ENCODE measurements at regions not wholly inside any gene's neighbourhood (a gene's known extent, or its start where the extent isn't known, plus 50 kb on each side); places are given as distances from the start of the nearest gene placed in this dataset.

- no peak for DNase-seq (ENCODE audit: insufficient read length, low spot score)
- TF ChIP-seq TAF1 (IDR thresholded peaks at IDR 0.05; ENCODE audit: low read depth, low read length) (no peak), POU2F2 (IDR thresholded peaks at IDR 0.05; ENCODE audit: low read depth, low read length) (no peak), SPI1 (IDR thresholded peaks at IDR 0.05; ENCODE audit: low read depth, low read length) (no peak)
- no peak for FAIRE-seq
Observed at GRCh38 chr15:39165020-39165706, 415.7 kb upstream of the THBS1 start.

DNA sequence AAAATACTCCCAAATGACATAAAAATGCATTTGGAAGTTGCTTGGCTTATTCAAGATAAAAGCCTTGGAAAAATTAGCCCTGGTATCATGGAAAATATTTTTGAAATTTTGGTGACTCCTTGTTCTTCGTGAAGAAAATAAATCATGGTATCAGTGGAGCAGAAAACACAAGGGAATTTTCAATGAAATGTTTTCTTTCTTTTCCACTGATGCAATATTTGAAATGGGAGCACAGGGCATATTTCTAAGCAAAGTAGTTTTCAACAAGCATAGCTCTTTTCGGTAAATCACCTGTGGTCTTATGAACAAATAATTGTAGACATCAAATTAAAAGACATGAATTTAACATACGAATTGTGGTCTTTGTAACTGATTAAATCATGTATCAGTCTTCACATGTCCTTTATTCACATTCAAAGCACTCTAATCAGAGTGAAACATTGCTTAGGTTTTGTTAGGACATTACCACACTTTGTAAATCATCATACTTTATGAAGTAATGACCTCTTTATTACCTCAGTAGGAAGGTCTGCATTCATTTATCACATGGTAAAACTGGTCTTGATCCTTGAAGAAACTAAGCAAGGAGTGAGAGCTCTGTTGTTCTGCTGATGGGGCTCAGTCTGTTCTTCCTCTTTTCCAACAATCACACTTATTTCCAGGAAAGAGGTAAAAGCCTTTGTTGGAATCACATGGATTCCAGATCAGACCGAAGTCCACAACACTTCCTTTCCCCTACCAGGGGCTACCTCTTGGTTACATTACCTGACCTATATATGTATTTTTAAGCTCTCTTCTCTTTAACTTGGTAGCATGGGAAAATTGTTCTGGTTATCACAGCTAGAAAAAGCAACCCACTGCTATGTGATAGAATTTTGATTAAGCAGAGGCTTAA, 413.5 kb upstream of the THBS1 start:
- no peak for FAIRE-seq
- TF ChIP-seq PAX5 (IDR thresholded peaks at IDR 0.05; ENCODE audit: insufficient read depth, low read length, severe bottlenecking), result no peak
- no peak for TF ChIP-seq POLR2AphosphoS5 (IDR thresholded peaks at IDR 0.05; ENCODE audit: low read depth, low read length)
- TF ChIP-seq POLR2A (IDR thresholded peaks at IDR 0.05; ENCODE audit: low read depth, low read length), result no peak
- TF ChIP-seq TAF1 (IDR thresholded peaks at IDR 0.05; ENCODE audit: low read depth, low read length), result no peak
- TF ChIP-seq POU2F2 (IDR thresholded peaks at IDR 0.05; ENCODE audit: low read depth, low read length), result no peak
- no peak for TF ChIP-seq SPI1 (IDR thresholded peaks at IDR 0.05; ENCODE audit: low read depth, low read length)
- DNase-seq (ENCODE audit: insufficient read length, low spot score), result no peak

DNA sequence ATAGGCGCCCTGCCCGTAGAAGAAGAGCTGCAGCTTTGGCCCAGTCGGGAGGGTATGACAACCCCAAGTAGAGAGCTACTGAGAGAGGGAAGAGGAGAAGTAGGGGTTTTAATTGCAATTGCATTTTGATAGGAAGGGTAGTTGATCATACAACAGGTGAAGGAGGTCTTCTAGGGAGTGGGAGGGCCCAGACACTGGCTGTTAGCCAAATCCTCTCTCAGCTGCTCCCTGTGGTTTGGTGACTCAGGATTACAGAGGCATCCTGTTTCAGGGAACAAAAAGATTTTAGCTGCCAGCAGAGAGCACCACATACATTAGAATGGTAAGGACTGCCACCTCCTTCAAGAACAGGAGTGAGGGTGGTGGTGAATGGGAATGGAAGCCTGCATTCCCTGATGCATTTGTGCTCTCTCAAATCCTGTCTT, 408.9 kb upstream of the THBS1 start:
- TF ChIP-seq POLR2A (IDR thresholded peaks at IDR 0.05; ENCODE audit: low read depth, low read length) (no peak), POLR2AphosphoS5 (IDR thresholded peaks at IDR 0.05; ENCODE audit: low read depth, low read length) (no peak), PAX5 (IDR thresholded peaks at IDR 0.05; ENCODE audit: insufficient read depth, low read length, severe bottlenecking) (no peak), POU2F2 (IDR thresholded peaks at IDR 0.05; ENCODE audit: low read depth, low read length) (no peak), SPI1 (IDR thresholded peaks at IDR 0.05; ENCODE audit: low read depth, low read length) (no peak), TAF1 (IDR thresholded peaks at IDR 0.05; ENCODE audit: low read depth, low read length) (no peak)
- FAIRE-seq (no peak), DNase-seq (ENCODE audit: insufficient read length, low spot score) (no peak)

- TF ChIP-seq PAX5 (IDR thresholded peaks at IDR 0.05; ENCODE audit: insufficient read depth, low read length, severe bottlenecking), result no peak
- no peak for TF ChIP-seq POLR2A (IDR thresholded peaks at IDR 0.05; ENCODE audit: low read depth, low read length)
- no peak for TF ChIP-seq POLR2AphosphoS5 (IDR thresholded peaks at IDR 0.05; ENCODE audit: low read depth, low read length)
- no peak for TF ChIP-seq SPI1 (IDR thresholded peaks at IDR 0.05; ENCODE audit: low read depth, low read length)
- no peak for TF ChIP-seq TAF1 (IDR thresholded peaks at IDR 0.05; ENCODE audit: low read depth, low read length)
- TF ChIP-seq POU2F2 (IDR thresholded peaks at IDR 0.05; ENCODE audit: low read depth, low read length), result no peak
- DNase-seq (ENCODE audit: insufficient read length, low spot score) (no peak), FAIRE-seq (no peak)
Observed at GRCh38 chr15:39172380-39173281, 408.2 kb upstream of the THBS1 start.

DNA sequence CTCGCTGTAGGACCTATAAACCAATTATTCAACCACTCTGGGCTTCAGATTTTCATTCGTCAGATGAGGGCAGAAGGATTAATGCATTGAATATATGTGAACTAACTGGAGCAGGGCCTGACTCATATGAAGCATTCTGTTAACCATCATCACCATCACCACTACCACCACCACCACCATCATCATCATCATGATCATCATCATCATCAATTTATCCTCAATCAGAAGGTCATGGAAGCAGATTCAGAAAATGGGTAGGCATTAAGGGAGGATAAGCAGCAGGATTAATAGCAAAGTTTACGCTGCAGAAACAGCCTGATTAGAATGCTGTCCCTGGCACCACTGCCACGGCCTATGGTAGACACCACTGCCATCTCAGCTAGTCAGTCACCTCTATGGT, 407.5 kb upstream of the THBS1 start:
- no peak for FAIRE-seq
- TF ChIP-seq PAX5 (IDR thresholded peaks at IDR 0.05; ENCODE audit: insufficient read depth, low read length, severe bottlenecking) (no peak), TAF1 (IDR thresholded peaks at IDR 0.05; ENCODE audit: low read depth, low read length) (no peak), SPI1 (IDR thresholded peaks at IDR 0.05; ENCODE audit: low read depth, low read length) (no peak)

GRCh38 chr15:39174332-39174731, 406.5 kb upstream of the THBS1 start:
- TF ChIP-seq SPI1 (IDR thresholded peaks at IDR 0.05; ENCODE audit: low read depth, low read length) (no peak), POLR2AphosphoS5 (IDR thresholded peaks at IDR 0.05; ENCODE audit: low read depth, low read length) (no peak), POU2F2 (IDR thresholded peaks at IDR 0.05; ENCODE audit: low read depth, low read length) (no peak), PAX5 (IDR thresholded peaks at IDR 0.05; ENCODE audit: insufficient read depth, low read length, severe bottlenecking) (no peak), POLR2A (IDR thresholded peaks at IDR 0.05; ENCODE audit: low read depth, low read length) (no peak), TAF1 (IDR thresholded peaks at IDR 0.05; ENCODE audit: low read depth, low read length) (no peak)
- DNase-seq (ENCODE audit: insufficient read length, low spot score), result no peak
- FAIRE-seq, result no peak

More for the DNA sequence above, 407.5 kb upstream of the THBS1 start:
- DNase-seq (ENCODE audit: insufficient read length, low spot score), result no peak

DNA sequence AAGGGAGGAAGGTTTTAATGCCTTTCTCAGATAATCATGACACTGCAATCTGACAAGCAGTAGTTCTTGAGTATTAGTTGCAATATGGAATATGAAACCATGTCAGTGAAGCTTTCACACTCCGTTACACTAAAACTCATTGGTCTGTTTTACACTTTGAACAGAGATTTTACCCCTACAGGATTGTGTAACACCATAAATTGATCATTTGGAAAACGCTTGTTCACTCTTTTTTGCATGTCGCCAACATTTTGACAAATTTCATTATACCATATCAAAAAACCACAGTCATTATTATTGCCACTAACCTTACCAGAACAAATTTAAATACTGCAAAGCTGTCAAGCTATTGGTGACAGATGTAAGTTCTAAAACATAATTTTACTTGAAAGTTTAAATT, 404.8 kb upstream of the THBS1 start:
- TF ChIP-seq POU2F2 (IDR thresholded peaks at IDR 0.05; ENCODE audit: low read depth, low read length) (no peak), TAF1 (IDR thresholded peaks at IDR 0.05; ENCODE audit: low read depth, low read length) (no peak), SPI1 (IDR thresholded peaks at IDR 0.05; ENCODE audit: low read depth, low read length) (no peak), POLR2AphosphoS5 (IDR thresholded peaks at IDR 0.05; ENCODE audit: low read depth, low read length) (no peak), PAX5 (IDR thresholded peaks at IDR 0.05; ENCODE audit: insufficient read depth, low read length, severe bottlenecking) (no peak), POLR2A (IDR thresholded peaks at IDR 0.05; ENCODE audit: low read depth, low read length) (no peak)
- no peak for FAIRE-seq

DNA sequence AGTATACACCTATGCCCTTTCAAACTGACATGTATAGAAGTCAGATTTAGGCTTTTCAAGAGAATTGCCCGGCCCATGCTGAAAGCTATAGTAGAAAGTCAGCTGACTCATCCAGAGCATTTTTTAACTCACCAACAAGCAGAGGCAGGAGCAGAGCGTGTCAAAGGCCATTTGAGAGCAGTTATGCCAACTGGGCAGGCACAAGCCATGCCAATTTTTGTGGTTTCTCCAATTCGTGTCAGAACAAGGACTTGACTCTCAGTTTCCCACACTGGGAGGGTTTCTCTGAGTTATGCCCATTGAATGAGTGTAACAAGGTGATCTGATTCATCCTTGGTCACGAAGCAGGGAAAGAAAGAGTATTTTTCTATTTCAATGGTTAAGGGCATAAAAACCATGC, 403.3 kb upstream of the THBS1 start:
- FAIRE-seq, result no peak
- no peak for TF ChIP-seq SPI1 (IDR thresholded peaks at IDR 0.05; ENCODE audit: low read depth, low read length)
- TF ChIP-seq TAF1 (IDR thresholded peaks at IDR 0.05; ENCODE audit: low read depth, low read length), result no peak
- no peak for TF ChIP-seq POLR2AphosphoS5 (IDR thresholded peaks at IDR 0.05; ENCODE audit: low read depth, low read length)
- TF ChIP-seq PAX5 (IDR thresholded peaks at IDR 0.05; ENCODE audit: insufficient read depth, low read length, severe bottlenecking), result no peak
- TF ChIP-seq POLR2A (IDR thresholded peaks at IDR 0.05; ENCODE audit: low read depth, low read length), result no peak
- no peak for TF ChIP-seq POU2F2 (IDR thresholded peaks at IDR 0.05; ENCODE audit: low read depth, low read length)
- no peak for DNase-seq (ENCODE audit: insufficient read length, low spot score)

More for the DNA sequence above, 404.8 kb upstream of the THBS1 start:
- no peak for DNase-seq (ENCODE audit: insufficient read length, low spot score)

DNA sequence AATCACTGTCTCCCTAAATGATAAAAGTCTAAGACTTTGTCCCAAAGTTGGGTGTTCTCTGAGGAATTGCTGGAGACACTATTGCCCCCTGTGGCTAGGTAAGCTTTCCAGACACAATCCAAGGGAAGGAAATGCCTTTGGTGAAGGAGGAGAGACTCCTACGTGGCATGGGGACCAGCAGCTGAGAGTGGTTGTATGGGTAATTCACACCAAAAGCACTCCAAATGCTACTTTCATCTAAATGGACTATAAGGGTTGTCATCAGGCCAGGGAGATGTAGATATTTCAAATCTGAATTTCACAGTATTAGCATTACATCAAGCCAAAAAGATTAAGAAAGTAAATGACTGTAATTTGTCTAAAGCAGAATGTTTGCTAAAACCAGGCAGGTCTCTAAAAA, 400.8 kb upstream of the THBS1 start:
- FAIRE-seq, result no peak
- TF ChIP-seq PAX5 (IDR thresholded peaks at IDR 0.05; ENCODE audit: insufficient read depth, low read length, severe bottlenecking) (no peak), SPI1 (IDR thresholded peaks at IDR 0.05; ENCODE audit: low read depth, low read length) (no peak), TAF1 (IDR thresholded peaks at IDR 0.05; ENCODE audit: low read depth, low read length) (no peak), POLR2A (IDR thresholded peaks at IDR 0.05; ENCODE audit: low read depth, low read length) (no peak), POLR2AphosphoS5 (IDR thresholded peaks at IDR 0.05; ENCODE audit: low read depth, low read length) (no peak), POU2F2 (IDR thresholded peaks at IDR 0.05; ENCODE audit: low read depth, low read length) (no peak)
- no peak for DNase-seq (ENCODE audit: insufficient read length, low spot score)
